ENCODE measurements at regions not wholly inside any gene's neighbourhood (a gene's known extent, or its start where the extent isn't known, plus 50 kb on each side); places are given as distances from the start of the nearest gene placed in this dataset.

DNA sequence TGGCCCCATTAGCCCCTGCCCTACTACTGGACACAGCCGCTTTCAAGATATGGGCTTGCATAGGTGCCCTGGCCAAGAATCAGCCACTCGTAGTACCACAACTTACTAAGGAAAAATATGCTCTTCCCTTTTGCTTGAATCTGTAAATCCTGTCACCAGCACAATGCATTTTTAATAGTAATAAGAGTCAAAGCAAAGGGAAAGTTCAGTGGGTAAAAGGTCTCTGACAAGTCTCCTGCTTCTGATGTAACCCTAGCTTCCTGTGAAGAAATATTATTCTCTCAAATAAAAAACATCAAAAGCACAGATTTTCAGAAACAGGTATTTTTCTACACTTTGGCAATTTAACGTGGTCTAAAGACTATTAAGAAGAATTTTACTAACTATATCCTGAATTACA lies 373.8 kb downstream of the GJA1 start:
- TF ChIP-seq, protein P1, sequence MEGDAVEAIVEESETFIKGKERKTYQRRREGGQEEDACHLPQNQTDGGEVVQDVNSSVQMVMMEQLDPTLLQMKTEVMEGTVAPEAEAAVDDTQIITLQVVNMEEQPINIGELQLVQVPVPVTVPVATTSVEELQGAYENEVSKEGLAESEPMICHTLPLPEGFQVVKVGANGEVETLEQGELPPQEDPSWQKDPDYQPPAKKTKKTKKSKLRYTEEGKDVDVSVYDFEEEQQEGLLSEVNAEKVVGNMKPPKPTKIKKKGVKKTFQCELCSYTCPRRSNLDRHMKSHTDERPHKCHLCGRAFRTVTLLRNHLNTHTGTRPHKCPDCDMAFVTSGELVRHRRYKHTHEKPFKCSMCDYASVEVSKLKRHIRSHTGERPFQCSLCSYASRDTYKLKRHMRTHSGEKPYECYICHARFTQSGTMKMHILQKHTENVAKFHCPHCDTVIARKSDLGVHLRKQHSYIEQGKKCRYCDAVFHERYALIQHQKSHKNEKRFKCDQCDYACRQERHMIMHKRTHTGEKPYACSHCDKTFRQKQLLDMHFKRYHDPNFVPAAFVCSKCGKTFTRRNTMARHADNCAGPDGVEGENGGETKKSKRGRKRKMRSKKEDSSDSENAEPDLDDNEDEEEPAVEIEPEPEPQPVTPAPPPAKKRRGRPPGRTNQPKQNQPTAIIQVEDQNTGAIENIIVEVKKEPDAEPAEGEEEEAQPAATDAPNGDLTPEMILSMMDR (IDR thresholded peaks at IDR 0.05; ENCODE audit: low read depth, low read length, poor library complexity, severe bottlenecking): no peak
- TF ChIP-seq EZH2phosphoT487 (IDR thresholded peaks at IDR 0.05; ENCODE audit: borderline replicate concordance, low read length): no peak

Data from DOHH2 (cell line).